ENCODE measurements at regions not wholly inside any gene's neighbourhood (a gene's known extent, or its start where the extent isn't known, plus 50 kb on each side); places are given as distances from the start of the nearest gene placed in this dataset.

DNA sequence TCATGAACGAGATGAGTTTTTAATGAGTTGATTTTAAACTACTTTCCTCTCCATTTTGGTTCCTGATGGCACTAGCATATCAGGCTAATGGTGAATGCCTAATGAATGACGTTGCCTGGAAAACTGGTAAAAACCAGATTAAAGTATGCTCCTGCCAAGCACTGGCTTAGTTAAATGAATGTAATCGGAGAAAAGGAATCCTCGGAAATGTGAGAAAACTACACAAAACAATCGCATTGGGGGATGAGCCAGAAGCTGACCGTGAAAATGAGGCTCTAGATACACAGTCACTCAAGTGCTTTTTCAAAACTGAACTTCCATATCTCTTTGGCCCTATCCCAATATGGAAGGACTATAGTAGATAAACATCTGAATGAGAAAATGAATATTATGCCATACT, 153.8 kb upstream of the COL1A2 start:
- H3K23ac ChIP-seq (ENCODE audit: insufficient read length): no peak overlapping the region
- TF ChIP-seq TAF1 (IDR thresholded peaks at IDR 0.05; ENCODE audit: low read depth, low read length) (no peak), SIRT6 (IDR thresholded peaks at IDR 0.05; ENCODE audit: low read length) (no peak), KDM4A (IDR thresholded peaks at IDR 0.05; ENCODE audit: low read depth, low read length, severe bottlenecking) (no peak), GABPA (IDR thresholded peaks at IDR 0.05; ENCODE audit: borderline replicate concordance, insufficient read depth, low read length) (no peak), EZH2 (IDR thresholded peaks at IDR 0.05; ENCODE audit: low read depth, low read length, severe bottlenecking) (no peak), SP4 (IDR thresholded peaks at IDR 0.05; ENCODE audit: low read length) (no peak), SP1 (IDR thresholded peaks at IDR 0.05; ENCODE audit: low read depth, low read length) (no peak), HDAC6 (IDR thresholded peaks at IDR 0.05; ENCODE audit: low read depth, low read length) (no peak), TAF7 (optimal IDR thresholded peaks at IDR 0.05; ENCODE audit: borderline replicate concordance, low read depth, low read length) (no peak), CEBPB (IDR thresholded peaks at IDR 0.05; ENCODE audit: low read depth, low read length) (no peak), PHF8 (conservative IDR thresholded peaks at IDR 0.05; ENCODE audit: low read depth, low read length) (no peak), CHD2 (IDR thresholded peaks at IDR 0.05; ENCODE audit: low read length) (no peak), FOSL1 (IDR thresholded peaks at IDR 0.05; ENCODE audit: insufficient read depth, low read depth, low read length) (no peak), NRF1 (IDR thresholded peaks at IDR 0.05; ENCODE audit: low read depth, low read length) (no peak), BCL11A (IDR thresholded peaks at IDR 0.05; ENCODE audit: low read depth in 2 of 2, low read length in 2 of 2) (no peak), BRCA1 (IDR thresholded peaks at IDR 0.05; ENCODE audit: low read depth, low read length) (no peak)
- H2BK12ac ChIP-seq (ENCODE audit: low read depth, low read length): no peak overlapping the region
- H2BK5ac ChIP-seq (ENCODE audit: low read depth, low read length): no peak overlapping the region
- DNase-seq (ENCODE audit: low read depth in 1 of 2, low spot score in 2 of 2): no peak
- H3K4me3 ChIP-seq (ENCODE audit: extremely low read depth in 1 of 4, insufficient read depth in 2 of 4, low read depth in 3 of 4, low read length in 4 of 4): no peak overlapping the region
- H3K18ac ChIP-seq (ENCODE audit: extremely low read depth, low read length): no peak overlapping the region
- H2BK120ac ChIP-seq (replicated peaks; ENCODE audit: low read depth, low read length): no peak overlapping the region
- no peaks in the 10 kb centered on the region for H3K4me1 ChIP-seq (replicated peaks in 1 of 4; ENCODE audit: control insufficient read depth in 3 of 4, insufficient read depth in 4 of 4, low read length in 3 of 4)
- FAIRE-seq: no peak
- no peak overlapping the region for H3K9ac ChIP-seq (replicated peaks in 1 of 4; ENCODE audit: extremely low read depth in 1 of 4, low read depth in 3 of 4, low read length in 3 of 4)
- no peaks in the 10 kb centered on the region for H3K79me2 ChIP-seq (ENCODE audit: control insufficient read depth in 1 of 2, insufficient read depth in 2 of 2, low read length in 2 of 2)
- no peaks in the 10 kb centered on the region for H3K9me3 ChIP-seq (ENCODE audit: insufficient read depth in 2 of 2, low read depth in 1 of 2, low read length in 1 of 2)
- H2AFZ ChIP-seq (ENCODE audit: low read length): no peak overlapping the region
- H3K36me3 ChIP-seq (ENCODE audit: control insufficient read depth in 2 of 4, insufficient read depth in 4 of 4, low read length in 3 of 4): no peaks in the 10 kb centered on the region
- no peaks in the 10 kb centered on the region for H3K23me2 ChIP-seq (ENCODE audit: low read depth, low read length)
- no peak overlapping the region for H3K14ac ChIP-seq (ENCODE audit: insufficient read length)
- no peak overlapping the region for H4K5ac ChIP-seq (ENCODE audit: insufficient read length, low read depth, low read length)
- no peak overlapping the region for H3K4me2 ChIP-seq (ENCODE audit: insufficient read depth in 1 of 2, low read depth in 2 of 2, low read length in 2 of 2)
- no peak overlapping the region for H2BK20ac ChIP-seq (ENCODE audit: low read length)
- H4K8ac ChIP-seq (ENCODE audit: extremely low read depth, insufficient read depth, low read length): no peak overlapping the region
- H3K79me1 ChIP-seq (ENCODE audit: low read depth, low read length): no peaks in the 10 kb centered on the region
- no peak overlapping the region for H2BK15ac ChIP-seq (ENCODE audit: low read length)
- no peak overlapping the region for H2AK5ac ChIP-seq (ENCODE audit: low read depth, low read length)
- H3K56ac ChIP-seq (replicated peaks; ENCODE audit: insufficient read length, low read depth, low read length): no peak overlapping the region
- H4K20me1 ChIP-seq (replicated peaks in 1 of 2; ENCODE audit: control insufficient read depth in 1 of 2, insufficient read depth in 2 of 2, low read length in 2 of 2): no peaks in the 10 kb centered on the region
- POLR2A ChIA-PET (ENCODE audit: partially characterized antibody): interaction anchor here (0.6 kb wide), 1 partner anchor 146 kb away, joined by 4 read pairs; no protein-coding TSS in a partner anchor
- H4K91ac ChIP-seq (replicated peaks; ENCODE audit: insufficient read length, low read length): no peak overlapping the region
- 94% methylated on average over 6 of the region's 6 CpGs; no CpG with 5 or more reads in 1 of the 2 experiments for WGBS, 2 experiments (ENCODE audit: extremely low coverage in 1 of 2, insufficient coverage in 1 of 2, insufficient read length in 1 of 2, insufficient replicate concordance in 2 of 2, low coverage in 1 of 2, low lambda C conversion rate in 2 of 2, missing lambda C conversion rate in 1 of 2)
- no peak overlapping the region for H3K4ac ChIP-seq (replicated peaks; ENCODE audit: insufficient read length, low read depth, low read length)
- no peak overlapping the region for H3K27ac ChIP-seq (ENCODE audit: low read depth, low read length)
- H3K27me3 ChIP-seq (replicated peaks in 1 of 4; ENCODE audit: control insufficient read depth in 3 of 4, extremely low read depth in 1 of 4, insufficient read depth in 3 of 4, low read length in 3 of 4): peaks cover 16 to 40% (median 22%) of the 10 kb centered on the region in 4 experiments; a peak in 6 of 7 replicates
- CTCF ChIA-PET (ENCODE audit: partially characterized antibody): interaction anchor here (0.9 to 1.2 kb wide), 3 partner anchors 17 to 48 kb away, joined by 3 to 5 read pairs (median 4); no protein-coding TSS in a partner anchor

Measured in H1 (cell line).